ENCODE measurements at regions not wholly inside any gene's neighbourhood (a gene's known extent, or its start where the extent isn't known, plus 50 kb on each side); places are given as distances from the start of the nearest gene placed in this dataset.

- DNase-seq (ENCODE audit: low read depth): no peak
These were observed 649.0 kb downstream of the RNF144B start for GRCh38 chr6:19036196-19036555.

GRCh38 chr6:19037607-19038006 lies 650.5 kb downstream of the RNF144B start:
- no peak for DNase-seq (ENCODE audit: low read depth)

GRCh38 chr6:19039287-19039686 lies 652.1 kb downstream of the RNF144B start:
- no peak for DNase-seq (ENCODE audit: low read depth)

- no peak for DNase-seq (ENCODE audit: low read depth)
These were observed 654.8 kb downstream of the RNF144B start for GRCh38 chr6:19041906-19042305.

GRCh38 chr6:19042420-19042819 lies 655.3 kb downstream of the RNF144B start:
- DNase-seq (ENCODE audit: low read depth): no peak

GRCh38 chr6:19050765-19051164 lies 663.6 kb downstream of the RNF144B start:
- DNase-seq (ENCODE audit: low read depth): no peak

- DNase-seq (ENCODE audit: low read depth): no peak
These were observed 665.1 kb downstream of the RNF144B start for GRCh38 chr6:19052219-19052618.

- DNase-seq (ENCODE audit: low read depth): no peak
These were observed 672.0 kb downstream of the RNF144B start for GRCh38 chr6:19059102-19059501.

- DNase-seq (ENCODE audit: low read depth): no peak
These were observed 680.0 kb downstream of the RNF144B start for GRCh38 chr6:19067165-19067564.

GRCh38 chr6:19070520-19070919 lies 683.4 kb downstream of the RNF144B start:
- no peak for DNase-seq (ENCODE audit: low read depth)

- DNase-seq (ENCODE audit: low read depth): no peak
These were observed 696.7 kb downstream of the RNF144B start for GRCh38 chr6:19083801-19084200.

GRCh38 chr6:19086480-19086879 lies 699.3 kb downstream of the RNF144B start:
- DNase-seq (ENCODE audit: low read depth): no peak

- no peak for DNase-seq (ENCODE audit: low read depth)
These were observed 700.1 kb downstream of the RNF144B start for GRCh38 chr6:19087296-19087695.

GRCh38 chr6:19087897-19088296 lies 700.7 kb downstream of the RNF144B start:
- DNase-seq (ENCODE audit: low read depth): no peak

- no peak for DNase-seq (ENCODE audit: low read depth)
These were observed 713.6 kb downstream of the RNF144B start for GRCh38 chr6:19100752-19101151.

- DNase-seq (ENCODE audit: low read depth): no peak
These were observed 715.8 kb downstream of the RNF144B start for GRCh38 chr6:19102936-19103335.

- DNase-seq (ENCODE audit: low read depth): no peak
These were observed 720.3 kb downstream of the RNF144B start for GRCh38 chr6:19107468-19107867.

- DNase-seq (ENCODE audit: low read depth): no peak
These were observed 715.6 kb upstream of the ID4 start for GRCh38 chr6:19121521-19121920.

- no peak for DNase-seq (ENCODE audit: low read depth)
These were observed 710.1 kb upstream of the ID4 start for GRCh38 chr6:19127081-19127480.

GRCh38 chr6:19128701-19129100 lies 708.5 kb upstream of the ID4 start:
- no peak for DNase-seq (ENCODE audit: low read depth)

GRCh38 chr6:19135706-19136105 lies 701.5 kb upstream of the ID4 start:
- DNase-seq (ENCODE audit: low read depth): no peak

- no peak for DNase-seq (ENCODE audit: low read depth)
These were observed 699.7 kb upstream of the ID4 start for GRCh38 chr6:19137505-19137904.

- DNase-seq (ENCODE audit: low read depth): no peak
These were observed 694.9 kb upstream of the ID4 start for GRCh38 chr6:19142275-19142674.

GRCh38 chr6:19150307-19150706 lies 686.9 kb upstream of the ID4 start:
- no peak for DNase-seq (ENCODE audit: low read depth)

GRCh38 chr6:19153270-19153980 lies 683.7 kb upstream of the ID4 start:
- no peak for DNase-seq (ENCODE audit: low read depth)
